ENCODE measurements at regions not wholly inside any gene's neighbourhood (a gene's known extent, or its start where the extent isn't known, plus 50 kb on each side); places are given as distances from the start of the nearest gene placed in this dataset.

DNA sequence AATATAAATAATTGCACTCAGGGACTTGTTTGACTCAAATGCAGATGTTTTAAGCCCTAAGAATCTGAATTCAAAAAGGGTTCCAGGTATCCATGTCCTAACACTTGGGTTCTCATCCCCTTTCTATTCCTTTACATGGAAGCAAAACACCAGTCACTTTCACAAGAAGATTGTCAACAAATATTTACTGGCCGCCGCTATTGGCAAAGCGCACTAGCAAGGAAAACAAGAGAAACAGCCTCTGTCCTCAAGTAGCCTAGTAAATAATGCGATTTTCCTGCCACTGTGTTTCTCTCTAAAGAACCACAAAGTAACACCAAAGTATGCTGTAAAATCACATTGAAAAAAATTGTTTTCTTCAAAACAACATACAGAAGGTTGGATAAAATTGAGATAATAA is 66.7 kb upstream of the EZH2 start:
- in situ Hi-C loops (cut with MboI; ENCODE audit: low pct_unique_long_range_greater_than_20kb, low sequenced_read_pairs, unreplicated experiment): no loop called here
- TF ChIP-seq, protein P1, sequence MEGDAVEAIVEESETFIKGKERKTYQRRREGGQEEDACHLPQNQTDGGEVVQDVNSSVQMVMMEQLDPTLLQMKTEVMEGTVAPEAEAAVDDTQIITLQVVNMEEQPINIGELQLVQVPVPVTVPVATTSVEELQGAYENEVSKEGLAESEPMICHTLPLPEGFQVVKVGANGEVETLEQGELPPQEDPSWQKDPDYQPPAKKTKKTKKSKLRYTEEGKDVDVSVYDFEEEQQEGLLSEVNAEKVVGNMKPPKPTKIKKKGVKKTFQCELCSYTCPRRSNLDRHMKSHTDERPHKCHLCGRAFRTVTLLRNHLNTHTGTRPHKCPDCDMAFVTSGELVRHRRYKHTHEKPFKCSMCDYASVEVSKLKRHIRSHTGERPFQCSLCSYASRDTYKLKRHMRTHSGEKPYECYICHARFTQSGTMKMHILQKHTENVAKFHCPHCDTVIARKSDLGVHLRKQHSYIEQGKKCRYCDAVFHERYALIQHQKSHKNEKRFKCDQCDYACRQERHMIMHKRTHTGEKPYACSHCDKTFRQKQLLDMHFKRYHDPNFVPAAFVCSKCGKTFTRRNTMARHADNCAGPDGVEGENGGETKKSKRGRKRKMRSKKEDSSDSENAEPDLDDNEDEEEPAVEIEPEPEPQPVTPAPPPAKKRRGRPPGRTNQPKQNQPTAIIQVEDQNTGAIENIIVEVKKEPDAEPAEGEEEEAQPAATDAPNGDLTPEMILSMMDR (IDR thresholded peaks at IDR 0.05; ENCODE audit: extremely low read depth, insufficient read depth, missing control alignments): no peak
- no peak for DNase-seq (ENCODE audit: low spot score)

DNA sequence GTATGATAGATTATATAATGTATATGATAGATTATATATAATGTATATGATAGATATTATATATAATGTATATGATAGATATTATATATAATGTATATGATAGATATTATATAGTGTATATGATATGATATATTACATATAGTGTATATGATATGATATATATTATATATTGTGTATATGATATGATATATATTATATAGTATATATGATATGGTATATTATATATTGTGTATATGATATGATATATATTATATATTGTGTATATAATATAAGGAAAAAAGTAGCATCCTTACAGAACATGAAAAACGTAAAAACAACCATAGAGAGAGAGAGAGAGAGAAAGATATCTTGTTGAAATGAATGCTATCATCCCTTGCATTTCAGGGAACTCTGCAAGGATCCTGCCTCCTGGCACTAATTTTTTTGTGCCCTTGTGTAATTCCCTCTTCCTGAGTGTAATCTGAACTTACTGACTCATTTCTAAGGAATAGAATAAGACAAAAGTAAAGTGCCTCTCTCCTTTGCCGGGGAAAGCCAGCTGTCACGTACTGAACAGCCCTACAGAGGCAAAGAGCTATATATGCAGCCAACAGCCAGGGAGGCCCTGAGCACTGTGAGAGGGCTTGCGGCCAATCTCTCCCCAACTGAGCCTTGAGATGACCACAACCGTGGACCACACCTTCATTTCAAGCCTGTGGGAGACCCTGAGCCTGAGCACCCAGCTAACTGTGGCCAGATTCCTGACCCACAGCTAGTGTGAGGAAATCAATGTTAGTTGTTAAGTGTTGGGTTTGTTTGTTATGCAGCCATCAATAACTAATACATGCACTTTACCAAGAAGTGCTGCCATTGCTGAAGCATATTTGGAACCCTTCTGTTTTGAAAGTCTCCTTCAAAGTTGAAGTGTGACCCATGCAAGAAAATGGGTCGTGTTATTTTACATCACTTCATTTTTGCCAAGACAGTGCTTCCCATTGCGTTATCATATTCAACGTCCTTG is 61.1 kb upstream of the EZH2 start:
- DNase-seq (ENCODE audit: low spot score): no peak
- TF ChIP-seq, protein P1 (IDR thresholded peaks at IDR 0.05; ENCODE audit: extremely low read depth, insufficient read depth, missing control alignments): no peak
- in situ Hi-C loops (cut with MboI; ENCODE audit: low pct_unique_long_range_greater_than_20kb, low sequenced_read_pairs, unreplicated experiment): no loop called here

DNA sequence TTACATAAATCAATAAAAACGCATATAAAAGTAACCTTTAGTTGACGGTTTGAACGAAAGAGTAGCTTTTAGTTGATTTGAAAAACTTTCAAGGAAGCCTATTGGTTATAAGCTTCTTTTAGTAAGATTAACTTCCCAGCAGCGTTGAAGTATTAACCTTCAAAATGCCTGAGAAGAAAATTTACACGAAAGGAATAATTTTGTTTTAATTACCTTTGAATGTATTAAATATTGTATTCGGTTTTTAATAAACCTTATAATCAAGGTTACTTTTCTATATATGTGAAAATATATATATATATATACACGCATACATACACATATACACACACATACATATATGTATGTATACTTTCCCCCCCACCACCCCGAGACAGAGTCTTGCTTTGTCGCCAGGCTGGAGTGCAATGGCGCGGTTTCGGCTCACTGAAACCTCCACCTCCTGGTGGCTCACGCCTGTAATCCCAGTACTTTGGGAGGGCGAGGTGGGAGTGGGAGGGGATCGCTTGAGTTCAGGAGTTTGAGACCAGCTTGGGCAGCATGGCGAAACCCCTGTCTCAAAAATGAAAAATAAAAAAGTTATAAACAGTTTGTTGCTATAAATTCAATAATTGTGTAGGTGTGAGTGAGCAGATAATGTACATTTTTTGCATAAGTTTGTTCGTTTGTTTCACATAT is 57.6 kb upstream of the EZH2 start:
- DNase-seq (ENCODE audit: low spot score): no peak
- in situ Hi-C loops (cut with MboI; ENCODE audit: low pct_unique_long_range_greater_than_20kb, low sequenced_read_pairs, unreplicated experiment): no loop called here
- TF ChIP-seq, protein P1 (IDR thresholded peaks at IDR 0.05; ENCODE audit: extremely low read depth, insufficient read depth, missing control alignments): peak; percentile 50

DNA sequence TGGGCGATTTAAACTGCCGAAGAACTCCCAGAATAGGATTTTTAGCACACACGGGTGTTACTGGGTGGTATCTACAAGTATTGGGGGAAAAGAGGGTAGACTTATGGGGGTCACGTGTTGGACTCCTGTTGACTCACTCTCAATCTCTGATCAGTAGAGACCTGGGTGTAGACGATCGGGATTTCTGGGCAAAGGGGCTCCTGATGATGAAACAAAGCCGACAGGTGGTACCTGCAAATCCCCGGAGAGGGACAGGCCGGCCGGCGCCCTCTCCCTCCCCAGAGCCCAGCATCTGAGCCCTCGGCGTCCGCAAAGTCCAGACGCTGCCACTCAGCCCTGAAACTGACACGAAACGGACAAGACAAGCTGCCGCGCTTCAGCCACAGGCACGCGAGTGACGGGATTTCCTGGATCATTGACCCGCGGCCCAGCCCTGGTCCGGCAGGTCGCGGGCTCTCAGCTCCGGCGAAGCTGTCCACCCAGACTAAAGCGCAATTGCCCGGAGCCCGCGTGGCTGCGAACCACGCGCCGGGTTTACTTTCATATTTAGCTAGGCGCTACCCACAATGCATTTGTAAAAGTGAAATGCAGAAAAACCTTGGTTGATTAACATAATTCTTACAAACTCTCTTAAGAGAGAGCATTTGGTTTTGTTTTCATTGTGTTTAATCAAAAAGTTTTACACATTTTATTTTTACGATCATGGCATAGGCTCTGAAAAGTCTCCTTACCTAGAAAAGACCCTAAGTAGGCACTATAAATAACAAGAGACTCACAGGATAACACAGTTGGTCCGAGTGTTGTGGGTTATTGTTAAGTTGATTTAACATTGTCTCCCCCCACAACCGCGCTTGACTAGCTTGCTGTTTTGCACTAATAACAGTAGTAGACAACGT is 56.9 kb upstream of the EZH2 start:
- TF ChIP-seq, protein P1 (IDR thresholded peaks at IDR 0.05; ENCODE audit: extremely low read depth, insufficient read depth, missing control alignments): no peak
- in situ Hi-C loops (cut with MboI; ENCODE audit: low pct_unique_long_range_greater_than_20kb, low sequenced_read_pairs, unreplicated experiment): no loop called here
- peak; percentile 80 for DNase-seq (ENCODE audit: low spot score)

DNA sequence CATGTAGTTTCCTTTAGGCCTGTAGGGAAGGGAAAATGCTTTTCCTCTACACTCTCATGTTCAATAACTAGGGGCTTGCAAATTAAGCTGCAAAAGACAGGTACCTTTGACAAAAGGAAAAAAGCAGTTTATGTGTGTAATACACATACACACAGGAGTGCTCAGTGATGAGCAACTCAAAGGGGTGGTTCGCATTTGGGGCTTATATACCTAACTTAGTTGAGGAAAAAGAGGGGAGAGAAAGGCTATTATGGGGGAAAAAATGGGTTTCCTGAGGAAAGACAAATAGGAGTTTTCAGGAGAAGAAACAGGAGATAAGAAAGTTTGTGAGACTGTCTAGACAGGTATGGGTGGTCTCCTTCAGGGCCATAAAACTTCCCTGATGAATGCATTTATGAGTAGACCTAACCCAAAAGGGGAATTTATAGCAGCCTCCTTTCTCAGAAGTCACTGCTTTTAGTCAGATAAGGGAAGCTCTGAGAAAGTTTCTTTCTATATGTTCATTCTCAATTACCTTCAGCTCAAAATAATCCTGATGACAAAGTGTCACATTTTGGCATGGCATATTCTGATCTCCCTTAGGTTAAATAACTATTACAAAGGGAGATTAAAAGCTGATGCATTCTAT is 55.2 kb upstream of the EZH2 start:
- DNase-seq (ENCODE audit: low spot score): peak; percentile 56
- in situ Hi-C loops (cut with MboI; ENCODE audit: low pct_unique_long_range_greater_than_20kb, low sequenced_read_pairs, unreplicated experiment): no loop called here
- TF ChIP-seq, protein P1 (IDR thresholded peaks at IDR 0.05; ENCODE audit: extremely low read depth, insufficient read depth, missing control alignments): no peak

All from GM13977 (cell line).